OCI-LY1 (cell line): ENCODE measurements at regions not wholly inside any gene's neighbourhood (a gene's known extent, or its start where the extent isn't known, plus 50 kb on each side); places are given as distances from the start of the nearest gene placed in this dataset.

ENCODE experiments used
- H2AFZ ChIP-seq: fragments of 200-600 bp; sonication (generic), shearing (Covaris generic); 2 replicates; pipeline ENCODE4 v1.6.0; 2014; ENCODE audit warnings: antibody characterized with exemption, mild to moderate bottlenecking, low read length
- H3F3A ChIP-seq: fragments of 200-600 bp; sonication (generic), shearing (Covaris generic); 2 replicates; pipeline ENCODE4 v1.6.0; 2014; ENCODE audit warnings: mild to moderate bottlenecking, antibody characterized with exemption, low read length, moderate library complexity; ENCODE audit not compliant: insufficient read depth
- H3K27ac ChIP-seq: fragments of 200-600 bp; sonication (generic); 2 replicates; pipeline ENCODE4 v1.5.1; 2014; ENCODE audit warnings: low read length, mixed run types, mild to moderate bottlenecking, low read depth; ENCODE audit not compliant: poor library complexity, severe bottlenecking
- H3K27me3 ChIP-seq: fragments of 200-600 bp; sonication (generic); 2 replicates; pipeline ENCODE4 v1.6.0; 2014; ENCODE audit warnings: antibody characterized with exemption, mild to moderate bottlenecking, low read length, moderate library complexity; ENCODE audit not compliant: insufficient read depth
- H3K36me3 ChIP-seq: fragments of 200-600 bp; sonication (generic); 2 replicates; pipeline ENCODE4 v1.6.1; 2014; ENCODE audit warnings: mild to moderate bottlenecking, antibody characterized with exemption, low read length, moderate library complexity, mixed read lengths; ENCODE audit not compliant: insufficient read depth
- H3K4me1 ChIP-seq: fragments of 200-600 bp; sonication (generic); 2 replicates; pipeline ENCODE4 v1.5.1; 2014; ENCODE audit warnings: mild to moderate bottlenecking, low read length, moderate library complexity; ENCODE audit not compliant: insufficient read depth, severe bottlenecking
- H3K4me2 ChIP-seq: fragments of 200-600 bp; sonication (generic), shearing (Covaris generic); 2 replicates; pipeline ENCODE4 v1.6.1; 2014; ENCODE audit warnings: low read length
- H3K4me3 ChIP-seq: fragments of 200-600 bp; sonication (generic); 2 replicates; pipeline ENCODE4 v1.5.1; 2014; ENCODE audit warnings: low read length, low read depth, mild to moderate bottlenecking, mixed read lengths; ENCODE audit not compliant: poor library complexity, severe bottlenecking
- H3K79me2 ChIP-seq: fragments of 200-600 bp; shearing (Covaris generic); 2 replicates; pipeline ENCODE4 v1.6.1; 2016; ENCODE audit warnings: mixed run types, low read length, mixed read lengths; ENCODE audit not compliant: insufficient read depth
- H3K9ac ChIP-seq: fragments of 200-600 bp; sonication (generic), shearing (Covaris generic); 2 replicates; pipeline ENCODE4 v1.6.1; 2014; ENCODE audit warnings: mild to moderate bottlenecking, low read length, mixed read lengths
- H3K9me2 ChIP-seq: fragments of 200-600 bp; sonication (generic), shearing (Covaris generic); 2 replicates; pipeline ENCODE4 v1.6.1; 2014; ENCODE audit warnings: low read depth, mild to moderate bottlenecking, low read length, mixed read lengths
- H3K9me3 ChIP-seq: fragments of 200-600 bp; shearing (Covaris generic); 2 replicates; pipeline ENCODE4 v1.6.1; 2014; ENCODE audit warnings: low read length, mixed read lengths
- H4K20me1 ChIP-seq: fragments of 200-600 bp; sonication (generic), shearing (Covaris generic); 2 replicates; pipeline ENCODE4 v1.6.0; 2016; ENCODE audit warnings: mild to moderate bottlenecking, low read length; ENCODE audit not compliant: insufficient read depth
- EZH2 ChIP-seq: fragments of 200-600 bp; sonication (generic), shearing (Covaris generic); IDR thresholded peaks from 2 replicates; pipeline ENCODE4 v1.8.0; 2017; ENCODE audit warnings: borderline replicate concordance, mixed run types, mild to moderate bottlenecking, antibody characterized with exemption, low read length, moderate library complexity, mixed read lengths
- TF ChIP-seq, protein P1 (sequence below): fragments of 200-600 bp; sonication (generic), shearing (Covaris generic); IDR thresholded peaks from 2 replicates; pipeline ENCODE4 v1.5.1; 2017; ENCODE audit warnings: mild to moderate bottlenecking, antibody characterized with exemption, low read length, moderate library complexity, mixed read lengths

DNA sequence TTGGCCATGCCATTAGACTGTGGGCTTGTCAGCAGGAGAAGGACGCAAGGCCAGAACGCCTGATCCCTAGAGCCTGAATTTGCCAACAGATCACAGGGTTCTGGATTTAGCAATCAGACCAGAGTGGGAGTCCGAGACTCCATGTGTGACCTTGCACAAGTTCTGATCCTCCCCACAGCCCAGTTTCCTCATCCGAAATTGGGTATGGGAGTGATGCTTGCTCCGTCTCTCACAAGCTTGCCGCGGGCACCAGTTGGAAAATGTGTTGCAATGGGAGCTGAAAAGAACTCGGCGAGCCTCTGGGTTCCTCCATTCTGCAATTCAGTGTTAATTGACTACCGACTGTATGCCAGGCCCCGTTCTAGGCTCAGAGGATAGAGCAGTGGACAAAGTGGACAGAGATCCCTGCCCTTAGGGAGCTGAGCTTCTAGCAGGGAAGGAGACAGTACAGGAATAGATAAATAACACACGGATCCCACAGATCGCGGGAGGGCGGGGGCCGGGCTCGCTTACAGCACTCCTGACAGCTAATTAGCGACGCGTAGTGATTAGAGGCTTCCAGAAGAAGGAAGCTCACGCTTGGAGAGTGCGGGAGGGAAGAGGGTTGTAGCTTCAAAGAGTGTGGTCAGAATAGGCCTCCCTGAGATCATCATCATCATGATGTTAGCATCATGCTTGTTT, 150.4 kb upstream of the CIBAR2 start:
- Histone ChIP-seq H3K9ac (no peak overlapping the region), H3K4me2 (no peak overlapping the region)

GRCh38 chr16:85263239-85263585, 150.9 kb upstream of the CIBAR2 start:
- Histone ChIP-seq H4K20me1 (no peaks in the 10 kb centered on the region), H3K9me2 (no peaks in the 10 kb centered on the region), H3K4me1 (peaks cover 16% of the 10 kb centered on the region), H3K79me2 (no peaks in the 10 kb centered on the region), H3K36me3 (no peaks in the 10 kb centered on the region), H3K4me2 (no peak overlapping the region), H3K27me3 (no peaks in the 10 kb centered on the region; the same call in 1 of the 2 replicates), H3K27ac (no peak overlapping the region), H3F3A (no peaks in the 10 kb centered on the region), H3K4me3 (no peak overlapping the region), H3K9me3 (no peaks in the 10 kb centered on the region), H2AFZ (no peak overlapping the region), H3K9ac (no peak overlapping the region)
- TF ChIP-seq, protein P1, sequence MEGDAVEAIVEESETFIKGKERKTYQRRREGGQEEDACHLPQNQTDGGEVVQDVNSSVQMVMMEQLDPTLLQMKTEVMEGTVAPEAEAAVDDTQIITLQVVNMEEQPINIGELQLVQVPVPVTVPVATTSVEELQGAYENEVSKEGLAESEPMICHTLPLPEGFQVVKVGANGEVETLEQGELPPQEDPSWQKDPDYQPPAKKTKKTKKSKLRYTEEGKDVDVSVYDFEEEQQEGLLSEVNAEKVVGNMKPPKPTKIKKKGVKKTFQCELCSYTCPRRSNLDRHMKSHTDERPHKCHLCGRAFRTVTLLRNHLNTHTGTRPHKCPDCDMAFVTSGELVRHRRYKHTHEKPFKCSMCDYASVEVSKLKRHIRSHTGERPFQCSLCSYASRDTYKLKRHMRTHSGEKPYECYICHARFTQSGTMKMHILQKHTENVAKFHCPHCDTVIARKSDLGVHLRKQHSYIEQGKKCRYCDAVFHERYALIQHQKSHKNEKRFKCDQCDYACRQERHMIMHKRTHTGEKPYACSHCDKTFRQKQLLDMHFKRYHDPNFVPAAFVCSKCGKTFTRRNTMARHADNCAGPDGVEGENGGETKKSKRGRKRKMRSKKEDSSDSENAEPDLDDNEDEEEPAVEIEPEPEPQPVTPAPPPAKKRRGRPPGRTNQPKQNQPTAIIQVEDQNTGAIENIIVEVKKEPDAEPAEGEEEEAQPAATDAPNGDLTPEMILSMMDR = no peak
- TF ChIP-seq EZH2 = no peak

More for the DNA sequence above, 150.4 kb upstream of the CIBAR2 start:
- Histone ChIP-seq H3K4me1 (peaks cover 16% of the 10 kb centered on the region), H3F3A (no peaks in the 10 kb centered on the region), H3K9me3 (no peaks in the 10 kb centered on the region), H3K36me3 (no peaks in the 10 kb centered on the region), H3K4me3 (no peak overlapping the region), H3K9me2 (no peaks in the 10 kb centered on the region), H3K79me2 (no peaks in the 10 kb centered on the region), H3K27me3 (no peaks in the 10 kb centered on the region; the same call in 1 of the 2 replicates), H4K20me1 (no peaks in the 10 kb centered on the region), H3K27ac (no peak overlapping the region), H2AFZ (no peak overlapping the region)
- TF ChIP-seq, protein P1 = no peak
- TF ChIP-seq EZH2 = no peak

DNA sequence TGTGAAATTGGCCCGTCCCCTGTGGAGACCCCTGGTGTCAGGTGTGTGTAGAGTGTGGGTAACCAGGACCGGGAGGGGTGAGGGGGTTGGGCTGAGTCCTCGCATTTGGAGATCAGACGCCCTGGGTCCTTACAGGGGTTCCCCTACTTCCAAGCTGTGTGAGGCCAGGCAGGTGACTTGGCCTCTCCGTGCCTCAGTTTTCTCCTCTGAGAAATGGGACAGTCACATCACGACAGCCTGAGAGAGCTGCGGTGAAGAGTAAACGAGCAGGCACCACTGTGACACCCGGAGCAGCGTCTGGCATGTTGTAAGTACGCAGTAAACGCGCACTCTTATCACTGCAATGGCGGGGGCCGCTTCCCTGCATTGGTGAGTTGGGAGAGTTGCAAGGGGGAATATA, 152.5 kb upstream of the CIBAR2 start:
- H3K4me2 ChIP-seq = no peak overlapping the region
- H3F3A ChIP-seq = no peaks in the 10 kb centered on the region
- no peak overlapping the region for H3K9ac ChIP-seq
- TF ChIP-seq EZH2 = no peak
- TF ChIP-seq, protein P1 = no peak
- H3K79me2 ChIP-seq = no peaks in the 10 kb centered on the region
- no peak overlapping the region for H2AFZ ChIP-seq
- H4K20me1 ChIP-seq = no peaks in the 10 kb centered on the region
- H3K27me3 ChIP-seq = no peaks in the 10 kb centered on the region; the same call in 1 of the 2 replicates
- H3K27ac ChIP-seq = no peak overlapping the region
- no peaks in the 10 kb centered on the region for H3K9me3 ChIP-seq
- no peaks in the 10 kb centered on the region for H3K36me3 ChIP-seq
- H3K9me2 ChIP-seq = no peaks in the 10 kb centered on the region
- H3K4me1 ChIP-seq = peaks cover 16% of the 10 kb centered on the region
- no peak overlapping the region for H3K4me3 ChIP-seq
